H1 (cell line): ENCODE measurements at regions not wholly inside any gene's neighbourhood (a gene's known extent, or its start where the extent isn't known, plus 50 kb on each side); places are given as distances from the start of the nearest gene placed in this dataset.

Experiments used
- CTCF ChIA-PET: fragments of 300-600 bp; sonication (Branson Sonifier 250); formaldehyde crosslinking; loops from one replicate; lab custom pipeline; 2021; ENCODE audit not compliant: partially characterized antibody; lab: Charles Lee
- POLR2A ChIA-PET: fragments of 300-600 bp; sonication (Branson Sonifier 250); formaldehyde crosslinking; loops from one replicate; lab custom pipeline; 2021; ENCODE audit warnings: inconsistent platforms; ENCODE audit not compliant: partially characterized antibody; lab: Charles Lee
- DNase-seq, 2 experiments: peaks; one replicate each; pipeline versions ENCODE4 v3.0.0 to v3.0.0-alpha.2; 2010 to 2022; ENCODE audit warnings: low spot score in 2 of 2, low read depth in 1 of 2, mixed read lengths in 1 of 2
- FAIRE-seq: peaks from 2 replicates; lab custom pipeline; 2011; peaks lifted over from hg19 to GRCh38; lab: Jason Lieb, UNC
- H2AFZ ChIP-seq: 2 replicates; pipeline ENCODE4 v1.8.1; 2012; ENCODE audit warnings: low read length, inconsistent platforms
- H2AK5ac ChIP-seq: 2 replicates; pipeline ENCODE4 v1.6.1; 2013; ENCODE audit warnings: low read depth, low read length
- H2BK120ac ChIP-seq: replicated peaks from 2 replicates; pipeline ENCODE3; 2013; ENCODE audit warnings: low read depth, low read length, inconsistent platforms
- H2BK12ac ChIP-seq: 2 replicates; pipeline ENCODE4 v1.6.1; 2013; ENCODE audit warnings: low read depth, low read length
- H2BK15ac ChIP-seq: 2 replicates; pipeline ENCODE4 v1.6.1; 2013; ENCODE audit warnings: low read length
- H2BK20ac ChIP-seq: 2 replicates; pipeline ENCODE4 v1.6.1; 2013; ENCODE audit warnings: low read length
- H2BK5ac ChIP-seq: 2 replicates; pipeline ENCODE4 v1.6.1; 2013; ENCODE audit warnings: low read depth, low read length
- H3K14ac ChIP-seq: 2 replicates; pipeline ENCODE4 v1.6.1; 2013; ENCODE audit warnings: inconsistent platforms; ENCODE audit not compliant: insufficient read length
- H3K18ac ChIP-seq: 2 replicates; pipeline ENCODE4 v1.6.1; 2013; ENCODE audit warnings: low read length; ENCODE audit errors: extremely low read depth
- H3K23ac ChIP-seq: 2 replicates; pipeline ENCODE4 v1.6.1; 2013; ENCODE audit warnings: inconsistent platforms; ENCODE audit not compliant: insufficient read length
- H3K23me2 ChIP-seq: 2 replicates; pipeline ENCODE4 v1.6.1; 2013; ENCODE audit warnings: low read depth, low read length
- H3K27ac ChIP-seq: 2 replicates; pipeline ENCODE4 v1.6.1; 2011; ENCODE audit warnings: low read depth, low read length, inconsistent platforms
- H3K27me3 ChIP-seq, 4 experiments: replicated peaks in 1 of 4; 1 replicate in 1 of 4; 2 replicates in 3 of 4; pipeline versions ENCODE4 v1.6.1 to v1.8.1; 2011 to 2013; ENCODE audit warnings: low read length in 3 of 4, mild to moderate bottlenecking in 3 of 4, inconsistent platforms in 2 of 4, mixed read lengths in 2 of 4, moderate library complexity in 1 of 4; ENCODE audit not compliant: control insufficient read depth in 3 of 4, insufficient read depth in 3 of 4; ENCODE audit errors: extremely low read depth in 1 of 4
- H3K36me3 ChIP-seq, 4 experiments: 2 replicates each; pipeline versions ENCODE4 v1.6.1 to v1.8.1; 2011 to 2013; ENCODE audit warnings: mild to moderate bottlenecking in 4 of 4, low read length in 3 of 4, moderate library complexity in 2 of 4, control low read depth in 1 of 4, inconsistent platforms in 1 of 4; ENCODE audit not compliant: insufficient read depth in 4 of 4, control insufficient read depth in 2 of 4
- H3K4ac ChIP-seq: replicated peaks from 2 replicates; pipeline ENCODE3; 2013; ENCODE audit warnings: low read length, low read depth, mixed read lengths, inconsistent platforms; ENCODE audit not compliant: insufficient read length
- H3K4me1 ChIP-seq, 4 experiments: replicated peaks in 1 of 4; 1 replicate in 1 of 4; 2 replicates in 3 of 4; pipeline versions ENCODE4 v1.6.1 to v1.8.1; 2011 to 2013; ENCODE audit warnings: low read length in 3 of 4, inconsistent platforms in 2 of 4, mixed read lengths in 1 of 4; ENCODE audit not compliant: insufficient read depth in 4 of 4, control insufficient read depth in 3 of 4
- H3K4me2 ChIP-seq, 2 experiments: 2 replicates each; pipeline versions ENCODE4 v1.6.1 to v1.8.1; 2011 to 2013; ENCODE audit warnings: low read depth in 2 of 2, low read length in 2 of 2, control low read depth in 1 of 2, inconsistent platforms in 1 of 2, mild to moderate bottlenecking in 1 of 2; ENCODE audit not compliant: insufficient read depth in 1 of 2
- H3K4me3 ChIP-seq, 4 experiments: fragments of 200-600, 300-600 bp in 1 of 4; sonication (generic), shearing (Covaris generic), sonication (Bioruptor Twin) in 1 of 4; 2 replicates each; pipeline versions ENCODE4 v1.5.1 to v1.8.1; 2011 to 2016; ENCODE audit warnings: low read length in 4 of 4, low read depth in 3 of 4, control low read depth in 2 of 4, inconsistent platforms in 2 of 4, mild to moderate bottlenecking in 2 of 4, mixed read lengths in 1 of 4, moderate library complexity in 1 of 4; ENCODE audit not compliant: insufficient read depth in 2 of 4; ENCODE audit errors: extremely low read depth in 1 of 4
- H3K56ac ChIP-seq: replicated peaks from 2 replicates; pipeline ENCODE3; 2013; ENCODE audit warnings: low read depth, mild to moderate bottlenecking, mixed read lengths, low read length, inconsistent platforms; ENCODE audit not compliant: insufficient read length
- H3K79me1 ChIP-seq: 2 replicates; pipeline ENCODE4 v1.6.1; 2013; ENCODE audit warnings: low read depth, low read length, control low read depth
- H3K79me2 ChIP-seq, 2 experiments: 2 replicates each; pipeline versions ENCODE4 v1.6.1 to v1.8.1; 2012 to 2013; ENCODE audit warnings: low read length in 2 of 2, mild to moderate bottlenecking in 2 of 2, inconsistent platforms in 1 of 2; ENCODE audit not compliant: insufficient read depth in 2 of 2, control insufficient read depth in 1 of 2
- H3K9ac ChIP-seq, 4 experiments: replicated peaks in 1 of 4; 1 replicate in 1 of 4; 2 replicates in 3 of 4; pipeline versions ENCODE4 v1.6.1 to v1.8.1; 2011 to 2013; ENCODE audit warnings: low read depth in 3 of 4, low read length in 3 of 4, control low read depth in 2 of 4, mild to moderate bottlenecking in 2 of 4, moderate library complexity in 2 of 4, inconsistent platforms in 1 of 4; ENCODE audit errors: extremely low read depth in 1 of 4
- H3K9me3 ChIP-seq, 2 experiments: 2 replicates each; pipeline versions ENCODE4 v1.6.1 to v1.8.1; 2012 to 2013; ENCODE audit warnings: mild to moderate bottlenecking in 2 of 2, moderate library complexity in 2 of 2, control low read depth in 1 of 2, inconsistent platforms in 1 of 2, low read depth in 1 of 2, low read length in 1 of 2, mixed read lengths in 1 of 2; ENCODE audit not compliant: insufficient read depth in 2 of 2
- H4K20me1 ChIP-seq, 2 experiments: replicated peaks in 1 of 2; 2 replicates each; pipeline versions ENCODE3 to v1.8.1; 2011 to 2013; ENCODE audit warnings: inconsistent platforms in 2 of 2, low read length in 2 of 2, mild to moderate bottlenecking in 1 of 2; ENCODE audit not compliant: insufficient read depth in 2 of 2, control insufficient read depth in 1 of 2
- H4K5ac ChIP-seq: 2 replicates; pipeline ENCODE4 v1.6.1; 2013; ENCODE audit warnings: low read length, low read depth, mixed read lengths, inconsistent platforms; ENCODE audit not compliant: insufficient read length
- H4K8ac ChIP-seq: 2 replicates; pipeline ENCODE4 v1.8.0; 2013; ENCODE audit warnings: mild to moderate bottlenecking, moderate library complexity, low read length, inconsistent platforms; ENCODE audit not compliant: insufficient read depth; ENCODE audit errors: extremely low read depth
- H4K91ac ChIP-seq: replicated peaks from 2 replicates; pipeline ENCODE3; 2013; ENCODE audit warnings: low read length, mixed read lengths, inconsistent platforms; ENCODE audit not compliant: insufficient read length
- BRCA1 ChIP-seq: IDR thresholded peaks from 2 replicates; pipeline ENCODE4 v1.6.1; 2012; ENCODE audit warnings: low read depth, low read length, improper control_type of control experiment
- FOSL1 ChIP-seq: IDR thresholded peaks from 2 replicates; pipeline ENCODE4 v1.6.1; 2011; ENCODE audit warnings: mild to moderate bottlenecking, low read depth, low read length, moderate library complexity; ENCODE audit not compliant: insufficient read depth
- GTF2F1 ChIP-seq: IDR thresholded peaks from 2 replicates; pipeline ENCODE4 v1.6.1; 2012; ENCODE audit warnings: low read depth, low read length, improper control_type of control experiment, borderline replicate concordance
- HDAC2 ChIP-seq, 2 experiments: fragments of 300-600 bp in 1 of 2; sonication (generic) in 1 of 2; IDR thresholded peaks; 2 replicates each; pipeline ENCODE4 v1.6.1; 2011 to 2012; ENCODE audit warnings: low read depth in 2 of 2, low read length in 2 of 2, mild to moderate bottlenecking in 2 of 2, moderate library complexity in 2 of 2, borderline replicate concordance in 1 of 2, inconsistent platforms in 1 of 2
- KDM5A ChIP-seq: fragments of 200-600 bp; IDR thresholded peaks from 2 replicates; pipeline ENCODE4 v1.7.1; 2012; ENCODE audit warnings: mild to moderate bottlenecking, low read length, inconsistent platforms, mixed read lengths
- NANOG ChIP-seq: IDR thresholded peaks from 2 replicates; pipeline ENCODE4 v1.6.1; 2011; ENCODE audit warnings: low read length, low read depth, mild to moderate bottlenecking, inconsistent platforms; ENCODE audit not compliant: insufficient read depth, poor library complexity, severe bottlenecking
- PHF8 ChIP-seq: fragments of 200-600 bp; sonication (generic); conservative IDR thresholded peaks from 2 replicates; pipeline ENCODE4 v1.7.1; 2012; ENCODE audit warnings: low read depth, mild to moderate bottlenecking, inconsistent platforms, low read length, moderate library complexity
- POLR2AphosphoS5 ChIP-seq: IDR thresholded peaks from 2 replicates; pipeline ENCODE4 v1.6.1; 2011; ENCODE audit warnings: low read depth, low read length
- RFX5 ChIP-seq: IDR thresholded peaks from 2 replicates; pipeline ENCODE4 v1.6.1; 2011; ENCODE audit warnings: low read depth, low read length, improper control_type of control experiment, borderline replicate concordance
- SIN3A ChIP-seq, 2 experiments: IDR thresholded peaks in 1 of 2; conservative IDR thresholded peaks in 1 of 2; 2 replicates each; pipeline ENCODE4 v1.6.1; 2011 to 2012; ENCODE audit warnings: low read length in 2 of 2, improper control_type of control experiment in 1 of 2, low read depth in 1 of 2, mild to moderate bottlenecking in 1 of 2
- SRF ChIP-seq: IDR thresholded peaks from 2 replicates; pipeline ENCODE4 v1.6.1; 2011; ENCODE audit warnings: mild to moderate bottlenecking, low read depth, low read length, moderate library complexity
- ZNF274 ChIP-seq: IDR thresholded peaks from 2 replicates; pipeline ENCODE4 v1.7.0; 2012; ENCODE audit warnings: low read length, borderline replicate concordance; ENCODE audit errors: extremely low read depth
- WGBS, 2 experiments: shearing (Covaris generic) in 1 of 2; methylation state at CpG; one replicate each; pipeline versions ENCODE4 v1.1.6 to v1.1.7; 2013 to 2015; ENCODE audit warnings: low lambda C conversion rate in 2 of 2, mixed read lengths in 2 of 2, inconsistent platforms in 1 of 2, low coverage in 1 of 2, missing lambda C conversion rate in 1 of 2; ENCODE audit not compliant: insufficient replicate concordance in 2 of 2, insufficient coverage in 1 of 2, insufficient read length in 1 of 2; ENCODE audit errors: extremely low coverage in 1 of 2, missing lambda C conversion rate in 1 of 2; 5-methylcytosine and 5-hydroxymethylcytosine counted together

- CTCF ChIA-PET = interaction anchor here (0.7 kb wide), 1 partner anchor 12 kb away, joined by 3 read pairs; no protein-coding TSS in a partner anchor
Measured at GRCh38 chr3:147604136-147604535, 195.0 kb downstream of the ZIC1 start.

More at GRCh38 chr3:147604136-147604535, 195.0 kb downstream of the ZIC1 start:
- Histone ChIP-seq H3K79me1 (no peaks in the 10 kb centered on the region), H3K9me3 (peaks cover 6 to 7% of the 10 kb centered on the region in 2 experiments; a peak in 3 of 4 replicates), H3K56ac (no peak overlapping the region), H4K91ac (no peak overlapping the region), H3K9ac (no peak overlapping the region), H3K4me2 (no peak overlapping the region), H3K23ac (no peak overlapping the region), H3K18ac (no peak overlapping the region), H2BK5ac (no peak overlapping the region), H2AK5ac (no peak overlapping the region), H2BK20ac (no peak overlapping the region), H3K27me3 (no peaks in the 10 kb centered on the region), H3K4ac (no peak overlapping the region), H3K79me2 (no peaks in the 10 kb centered on the region), H3K27ac (no peak overlapping the region), H4K8ac (no peak overlapping the region), H3K14ac (no peak overlapping the region), H2BK15ac (no peak overlapping the region), H2AFZ (no peak overlapping the region), H3K4me3 (no peak overlapping the region), H3K36me3 (no peaks in the 10 kb centered on the region), H2BK120ac (no peak overlapping the region), H3K4me1 (no peaks in the 10 kb centered on the region), H3K23me2 (no peaks in the 10 kb centered on the region), H4K20me1 (no peaks in the 10 kb centered on the region), H2BK12ac (no peak overlapping the region), H4K5ac (no peak overlapping the region)
- no peak for TF ChIP-seq ZNF274
- TF ChIP-seq SIN3A (conservative IDR thresholded peaks at IDR 0.05 in 1 of 2, IDR thresholded peaks at IDR 0.05 in 1 of 2; ENCODE audit: low read depth in 1 of 2, low read length in 2 of 2) = no peak
- no peak for TF ChIP-seq RFX5
- no peak for TF ChIP-seq NANOG
- no peak for TF ChIP-seq POLR2AphosphoS5
- no peak for TF ChIP-seq FOSL1
- no peak for TF ChIP-seq PHF8
- TF ChIP-seq HDAC2 (IDR thresholded peaks at IDR 0.05; ENCODE audit: borderline replicate concordance in 1 of 2, low read depth in 2 of 2, low read length in 2 of 2) = no peak
- TF ChIP-seq SRF = no peak
- no peak for TF ChIP-seq GTF2F1
- no peak for TF ChIP-seq KDM5A
- TF ChIP-seq BRCA1 = no peak
- FAIRE-seq = no peak
- 87% methylated on average over 4 of the region's 4 CpGs; no CpG with 5 or more reads in 1 of the 2 experiments for WGBS, 2 experiments
- DNase-seq = no peak
- POLR2A ChIA-PET = no interaction called here
